Right lobe of liver (tissue), 4 donors: ENCODE measurements at regions not wholly inside any gene's neighbourhood (a gene's known extent, or its start where the extent isn't known, plus 50 kb on each side); places are given as distances from the start of the nearest gene placed in this dataset.

Source experiments
- CTCF ChIP-seq, 4 donors: fragments of 200-600 bp in 3 of 4; fragments of 450-650 bp in 1 of 4; IDR thresholded peaks; one replicate each; pipeline versions ENCODE4 v1.5.1 to v1.8.0; 2016 to 2022; ENCODE audit warnings: antibody characterized with exemption in 4 of 4, mild to moderate bottlenecking in 2 of 4
- POLR2A ChIP-seq: fragments of 450-650 bp; IDR thresholded peaks from one replicate; pipeline ENCODE4 v1.6.1; 2017; ENCODE audit warnings: antibody characterized with exemption, mild to moderate bottlenecking
- donor health status: DM: no; HTN: no; CAD: no.
- donor health status: DM: no; HTN: no; CAD: no.
- donor health status: DM: no; HTN: yes; CAD: no.

GRCh38 chr18:59821983-59822382, 77.8 kb upstream of the PMAIP1 start:
- TF ChIP-seq POLR2A = no peak
- no peak for TF ChIP-seq CTCF (IDR thresholded peaks at IDR 0.05)
